Breast epithelium (tissue), 3 donors: ENCODE measurements at regions not wholly inside any gene's neighbourhood (a gene's known extent, or its start where the extent isn't known, plus 50 kb on each side); places are given as distances from the start of the nearest gene placed in this dataset.

Experiments used
- POLR2A ChIP-seq: fragments of 450-650 bp; IDR thresholded peaks from one replicate; pipeline ENCODE4 v1.6.1; 2016; ENCODE audit warnings: antibody characterized with exemption, mild to moderate bottlenecking, moderate library complexity
- POLR2AphosphoS5 ChIP-seq, 3 donors: sonication (generic); formaldehyde crosslinking; IDR thresholded peaks; one replicate each; pipeline ENCODE4 v1.6.1; 2017; ENCODE audit warnings: antibody characterized with exemption in 3 of 3
- TF ChIP-seq, protein P1 (sequence below), 3 donors: fragments of 450-650 bp; IDR thresholded peaks; one replicate each; pipeline ENCODE4 v1.5.1; 2016 to 2017; ENCODE audit warnings: antibody characterized with exemption in 3 of 3, mild to moderate bottlenecking in 3 of 3, moderate library complexity in 3 of 3

DNA sequence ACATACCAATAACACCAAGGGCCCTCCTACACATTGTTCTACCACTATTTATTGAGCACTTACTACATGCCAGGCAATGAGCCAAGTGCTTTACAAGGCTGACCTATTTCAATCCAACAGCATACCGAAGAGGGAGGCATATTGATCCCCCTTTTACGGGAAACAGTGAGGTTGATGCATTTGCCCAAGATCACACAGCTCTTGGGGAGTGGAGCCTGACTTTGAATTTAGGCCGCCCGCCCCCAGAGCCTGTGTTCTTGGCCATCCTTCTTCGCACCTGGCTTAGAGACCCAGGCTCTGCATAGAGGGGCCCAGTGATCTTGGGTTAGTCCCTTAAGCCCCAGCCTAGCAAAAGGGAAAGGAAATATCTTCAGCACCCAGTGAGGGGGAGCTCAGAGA is 158.1 kb upstream of the IER5L start:
- TF ChIP-seq, protein P1, sequence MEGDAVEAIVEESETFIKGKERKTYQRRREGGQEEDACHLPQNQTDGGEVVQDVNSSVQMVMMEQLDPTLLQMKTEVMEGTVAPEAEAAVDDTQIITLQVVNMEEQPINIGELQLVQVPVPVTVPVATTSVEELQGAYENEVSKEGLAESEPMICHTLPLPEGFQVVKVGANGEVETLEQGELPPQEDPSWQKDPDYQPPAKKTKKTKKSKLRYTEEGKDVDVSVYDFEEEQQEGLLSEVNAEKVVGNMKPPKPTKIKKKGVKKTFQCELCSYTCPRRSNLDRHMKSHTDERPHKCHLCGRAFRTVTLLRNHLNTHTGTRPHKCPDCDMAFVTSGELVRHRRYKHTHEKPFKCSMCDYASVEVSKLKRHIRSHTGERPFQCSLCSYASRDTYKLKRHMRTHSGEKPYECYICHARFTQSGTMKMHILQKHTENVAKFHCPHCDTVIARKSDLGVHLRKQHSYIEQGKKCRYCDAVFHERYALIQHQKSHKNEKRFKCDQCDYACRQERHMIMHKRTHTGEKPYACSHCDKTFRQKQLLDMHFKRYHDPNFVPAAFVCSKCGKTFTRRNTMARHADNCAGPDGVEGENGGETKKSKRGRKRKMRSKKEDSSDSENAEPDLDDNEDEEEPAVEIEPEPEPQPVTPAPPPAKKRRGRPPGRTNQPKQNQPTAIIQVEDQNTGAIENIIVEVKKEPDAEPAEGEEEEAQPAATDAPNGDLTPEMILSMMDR (IDR thresholded peaks at IDR 0.05), result no peak
- TF ChIP-seq POLR2A, result no peak
- no peak for TF ChIP-seq POLR2AphosphoS5 (IDR thresholded peaks at IDR 0.05)
